ENCODE measurements at regions not wholly inside any gene's neighbourhood (a gene's known extent, or its start where the extent isn't known, plus 50 kb on each side); places are given as distances from the start of the nearest gene placed in this dataset.

- dilution Hi-C loops (cut with MboI; ENCODE audit: extremely low pct_ligation_motif_present, low sequenced_read_pairs) = no loop called here
- Histone ChIP-seq H3K4me2 (ENCODE audit: control insufficient read depth, extremely low read depth, insufficient read depth, low read depth, low read length) (no peak overlapping the region), H3K9ac (ENCODE audit: control insufficient read depth, extremely low read depth, insufficient read depth, low read length) (no peak overlapping the region), H3K27me3 (ENCODE audit: control insufficient read depth, extremely low read depth, insufficient read depth, low read length) (no peaks in the 10 kb centered on the region), H3K27ac (ENCODE audit: control insufficient read depth, insufficient read depth, low read length) (no peak overlapping the region), H2AFZ (ENCODE audit: control insufficient read depth, low read length) (no peak overlapping the region), H3K4me1 (ENCODE audit: control insufficient read depth, extremely low read depth, insufficient read depth, low read length) (no peaks in the 10 kb centered on the region), H3K79me2 (ENCODE audit: control insufficient read depth, insufficient read depth, low read length) (no peaks in the 10 kb centered on the region), H3K36me3 (ENCODE audit: control insufficient read depth in 2 of 2, extremely low read depth in 1 of 2, insufficient read depth in 2 of 2, low read length in 2 of 2) (no peaks in the 10 kb centered on the region), H3K9me3 (ENCODE audit: control insufficient read depth, low read depth, low read length) (no peaks in the 10 kb centered on the region), H3K9me1 (ENCODE audit: control insufficient read depth, extremely low read depth, insufficient read depth, low read length) (no peaks in the 10 kb centered on the region), H3K4me3 (ENCODE audit: control insufficient read depth in 2 of 3, extremely low read depth in 1 of 3, insufficient read depth in 2 of 3, low read depth in 1 of 3, low read length in 3 of 3) (no peak overlapping the region), H4K20me1 (ENCODE audit: control insufficient read depth, extremely low read depth, insufficient read depth, low read length) (no peaks in the 10 kb centered on the region)
- FAIRE-seq = no peak
- no peak for DNase-seq (ENCODE audit: low read depth, low spot score)
- TF ChIP-seq CTCF (optimal IDR thresholded peaks at IDR 0.05 in 1 of 3, IDR thresholded peaks at IDR 0.05 in 1 of 3, conservative IDR thresholded peaks at IDR 0.05 in 1 of 3; ENCODE audit: extremely low read depth in 1 of 3, insufficient read depth in 2 of 3, low read length in 3 of 3) (no peak), EZH2 (IDR thresholded peaks at IDR 0.05; ENCODE audit: low read length) (no peak)
Measured at GRCh38 chr14:26743284-26743683, 145.5 kb upstream of the NOVA1 start.

GRCh38 chr14:26744903-26745302 is 147.1 kb upstream of the NOVA1 start:
- dilution Hi-C loops (cut with MboI; ENCODE audit: extremely low pct_ligation_motif_present, low sequenced_read_pairs) = no loop called here
- FAIRE-seq (no peak), DNase-seq (ENCODE audit: low read depth, low spot score) (no peak)
- no peaks in the 10 kb centered on the region for H3K4me1 ChIP-seq (ENCODE audit: control insufficient read depth, extremely low read depth, insufficient read depth, low read length)
- H3K9ac ChIP-seq (ENCODE audit: control insufficient read depth, extremely low read depth, insufficient read depth, low read length) = no peak overlapping the region
- H3K27me3 ChIP-seq (ENCODE audit: control insufficient read depth, extremely low read depth, insufficient read depth, low read length) = no peaks in the 10 kb centered on the region
- no peaks in the 10 kb centered on the region for H3K9me1 ChIP-seq (ENCODE audit: control insufficient read depth, extremely low read depth, insufficient read depth, low read length)
- no peaks in the 10 kb centered on the region for H3K36me3 ChIP-seq (ENCODE audit: control insufficient read depth in 2 of 2, extremely low read depth in 1 of 2, insufficient read depth in 2 of 2, low read length in 2 of 2)
- no peaks in the 10 kb centered on the region for H4K20me1 ChIP-seq (ENCODE audit: control insufficient read depth, extremely low read depth, insufficient read depth, low read length)
- H3K27ac ChIP-seq (ENCODE audit: control insufficient read depth, insufficient read depth, low read length) = no peak overlapping the region
- no peak overlapping the region for H3K4me2 ChIP-seq (ENCODE audit: control insufficient read depth, extremely low read depth, insufficient read depth, low read depth, low read length)
- no peak overlapping the region for H3K4me3 ChIP-seq (ENCODE audit: control insufficient read depth in 2 of 3, extremely low read depth in 1 of 3, insufficient read depth in 2 of 3, low read depth in 1 of 3, low read length in 3 of 3)
- no peak overlapping the region for H2AFZ ChIP-seq (ENCODE audit: control insufficient read depth, low read length)
- H3K79me2 ChIP-seq (ENCODE audit: control insufficient read depth, insufficient read depth, low read length) = no peaks in the 10 kb centered on the region
- no peaks in the 10 kb centered on the region for H3K9me3 ChIP-seq (ENCODE audit: control insufficient read depth, low read depth, low read length)
- TF ChIP-seq CTCF (optimal IDR thresholded peaks at IDR 0.05 in 1 of 3, IDR thresholded peaks at IDR 0.05 in 1 of 3, conservative IDR thresholded peaks at IDR 0.05 in 1 of 3; ENCODE audit: extremely low read depth in 1 of 3, insufficient read depth in 2 of 3, low read length in 3 of 3) = no peak
- no peak for TF ChIP-seq EZH2 (IDR thresholded peaks at IDR 0.05; ENCODE audit: low read length)

Measured in keratinocyte (primary cell).